ENCODE measurements at regions not wholly inside any gene's neighbourhood (a gene's known extent, or its start where the extent isn't known, plus 50 kb on each side); places are given as distances from the start of the nearest gene placed in this dataset. TPM values are rescaled to one million over a fixed set of nuclear protein-coding genes. Genes with fewer than 3 reads are reported as not detected.

DNA sequence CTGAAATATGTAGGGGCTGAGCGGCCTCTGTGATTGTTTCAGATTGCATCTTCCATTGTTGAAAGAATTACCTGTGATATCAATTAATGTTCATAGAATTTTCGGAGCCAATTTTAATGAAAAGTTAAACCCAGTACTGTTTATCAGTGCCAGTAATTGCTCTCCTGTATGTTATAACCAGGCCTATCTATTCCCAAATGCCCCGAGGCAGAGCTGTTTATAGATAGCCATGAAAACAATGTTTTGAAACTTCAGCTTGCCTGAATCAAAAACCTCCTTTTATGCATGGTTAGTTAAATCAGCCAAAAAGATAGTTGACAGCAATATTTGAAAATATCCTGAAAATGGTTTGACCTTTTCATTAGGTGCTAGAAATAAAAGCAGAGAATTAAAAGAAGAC lies 50.1 kb upstream of the HDAC9 start:
- H4K20me1 ChIP-seq (ENCODE audit: insufficient read depth, low read depth, low read length), result no peaks in the 10 kb centered on the region
- H3K79me2 ChIP-seq (ENCODE audit: low read length), result no peaks in the 10 kb centered on the region
- no peak overlapping the region for H3K9ac ChIP-seq (ENCODE audit: low read length)
- no peak overlapping the region for H3K4me3 ChIP-seq (ENCODE audit: low read length)
- H2AFZ ChIP-seq (ENCODE audit: low read length), result no peak overlapping the region
- no peak overlapping the region for H3K27ac ChIP-seq (ENCODE audit: low read length)
- H3K4me1 ChIP-seq (ENCODE audit: low read length), result no peaks in the 10 kb centered on the region
- H3K9me2 ChIP-seq (replicated peaks; ENCODE audit: insufficient read depth, low read length), result no peaks in the 10 kb centered on the region
- H3K9me3 ChIP-seq (ENCODE audit: low read length), result no peaks in the 10 kb centered on the region
- H3K27me3 ChIP-seq (ENCODE audit: low read length), result no peaks in the 10 kb centered on the region
- H3K4me2 ChIP-seq (ENCODE audit: low read depth, low read length, poor library complexity, severe bottlenecking), result no peak overlapping the region
- no peaks in the 10 kb centered on the region for H3K36me3 ChIP-seq (ENCODE audit: insufficient read depth, low read length)
- no peak for DNase-seq

Small RNA genes lying in the stretch of these regions (small RNA-seq; reads per million reads assigned to genes)
- not detected for gene MIR1302-6
